ENCODE measurements at regions not wholly inside any gene's neighbourhood (a gene's known extent, or its start where the extent isn't known, plus 50 kb on each side); places are given as distances from the start of the nearest gene placed in this dataset.
"Not testable (repeated sequence)": the region's sequence is repeated elsewhere in the genome, so short reads cannot be mapped to it uniquely, and the experiment has no call there.

GRCh38 chr6:73925703-73926102 lies 229.7 kb downstream of the CD109 start:
- ATAC-seq, result not testable (repeated sequence)

GRCh38 chr6:73923905-73924485 lies 228.0 kb downstream of the CD109 start:
- ATAC-seq, result no peak
- TF ChIP-seq POU6F1 (CRISPR knock-in tag; IDR thresholded peaks at IDR 0.05; ENCODE audit: borderline replicate concordance, low read depth) (no peak), TSHZ2 (CRISPR knock-in tag; IDR thresholded peaks at IDR 0.05) (no peak), ZFP30 (CRISPR knock-in tag; IDR thresholded peaks at IDR 0.05) (no peak), ARNTL (CRISPR knock-in tag; IDR thresholded peaks at IDR 0.05; ENCODE audit: borderline replicate concordance, low read depth) (no peak), PPARA (CRISPR knock-in tag; IDR thresholded peaks at IDR 0.05; ENCODE audit: borderline replicate concordance) (no peak), BACH2 (CRISPR knock-in tag; IDR thresholded peaks at IDR 0.05; ENCODE audit: borderline replicate concordance) (no peak), ZNF565 (CRISPR knock-in tag; conservative IDR thresholded peaks at IDR 0.05; ENCODE audit: low read depth) (no peak), ZC3H10 (CRISPR knock-in tag; IDR thresholded peaks at IDR 0.05) (no peak), ESRRG (CRISPR knock-in tag; IDR thresholded peaks at IDR 0.05) (no peak), ZFP3 (CRISPR knock-in tag; IDR thresholded peaks at IDR 0.05) (no peak), GLIS3 (CRISPR knock-in tag; IDR thresholded peaks at IDR 0.05) (no peak), ISL1 (CRISPR knock-in tag; IDR thresholded peaks at IDR 0.05) (no peak), RARB (CRISPR knock-in tag; IDR thresholded peaks at IDR 0.05) (no peak), ZNF70 (CRISPR knock-in tag; IDR thresholded peaks at IDR 0.05) (no peak), OSR1 (CRISPR knock-in tag; IDR thresholded peaks at IDR 0.05) (no peak), PATZ1 (CRISPR knock-in tag; IDR thresholded peaks at IDR 0.05; ENCODE audit: borderline replicate concordance) (no peak), CREB5 (CRISPR knock-in tag; IDR thresholded peaks at IDR 0.05; ENCODE audit: low read depth) (no peak)

- TF ChIP-seq ZNF8 (CRISPR knock-in tag; IDR thresholded peaks at IDR 0.05), result no peak
- no peak for TF ChIP-seq POU6F1 (CRISPR knock-in tag; IDR thresholded peaks at IDR 0.05; ENCODE audit: borderline replicate concordance, low read depth)
- no peak for TF ChIP-seq ARNTL (CRISPR knock-in tag; IDR thresholded peaks at IDR 0.05; ENCODE audit: borderline replicate concordance, low read depth)
- TF ChIP-seq CSRNP3 (CRISPR knock-in tag; IDR thresholded peaks at IDR 0.05), result no peak
- TF ChIP-seq CSDC2 (CRISPR knock-in tag; IDR thresholded peaks at IDR 0.05), result no peak
- no peak for TF ChIP-seq GLIS3 (CRISPR knock-in tag; IDR thresholded peaks at IDR 0.05)
- TF ChIP-seq PATZ1 (CRISPR knock-in tag; IDR thresholded peaks at IDR 0.05; ENCODE audit: borderline replicate concordance), result no peak
- ATAC-seq, result no peak
Measured at GRCh38 chr6:73903155-73903554, 207.2 kb downstream of the CD109 start.

Data from SK-N-SH treated with all-trans-retinoic acid at 6 μM for 48 hours (cell line).